HepG2 (cell line): ENCODE measurements at regions not wholly inside any gene's neighbourhood (a gene's known extent, or its start where the extent isn't known, plus 50 kb on each side); places are given as distances from the start of the nearest gene placed in this dataset.

Source experiments
- ATAC-seq: fragments of 200-7000 bp; cut with Tn5 transposase; 3 replicates; pipeline ENCODE4 v1.9.1; 2020; ENCODE audit warnings: mild to moderate bottlenecking, moderate library complexity
- BruUV-seq: library from RNA; stranded (reverse); fragments of 400-500 nt; replicated peaks from 2 replicates; lab custom pipeline; 2021; lab: Mats Ljungman, UMichigan
- CTCF ChIA-PET: fragments of 300-600 bp; formaldehyde crosslinking; extraction: SDS; loops from one replicate; lab custom pipeline; 2021; ENCODE audit warnings: low total read pairs, inconsistent platforms, low intra/inter-chr PET ratio; lab: Yijun Ruan, JAX
- POLR2A ChIA-PET: fragments of 350-600 bp; sonication (Branson Sonifier 250); formaldehyde crosslinking; loops from one replicate; lab custom pipeline; 2020; ENCODE audit warnings: antibody characterized with exemption, inconsistent platforms; lab: Yijun Ruan, JAX
- DNase-seq: peaks from one replicate; pipeline ENCODE4 v3.0.0-alpha.2; 2015; ENCODE audit warnings: low spot score
- FAIRE-seq: peaks from 3 replicates; lab custom pipeline; 2011; peaks lifted over from hg19 to GRCh38; lab: Jason Lieb, UNC
- H2AFZ ChIP-seq: one replicate; pipeline ENCODE4 v1.6.1; 2011; ENCODE audit warnings: low read length, inconsistent platforms
- H3K27ac ChIP-seq: fragments of 300-600 bp; 3 replicates; pipeline ENCODE4 v1.8.0; 2011; ENCODE audit warnings: mixed run types, mild to moderate bottlenecking, mixed read lengths, low read length, inconsistent platforms; ENCODE audit not compliant: insufficient read depth; ENCODE audit errors: extremely low read length
- H3K27me3 ChIP-seq, 2 experiments: fragments of 200-600 bp in 1 of 2; 2 replicates in 1 of 2; 3 replicates in 1 of 2; pipeline versions ENCODE4 v1.6.0 to v1.8.0; 2011; ENCODE audit warnings: low read length in 2 of 2, mild to moderate bottlenecking in 2 of 2, moderate library complexity in 2 of 2, inconsistent platforms in 1 of 2; ENCODE audit not compliant: insufficient read depth in 2 of 2, control insufficient read depth in 1 of 2
- H3K36me3 ChIP-seq, 2 experiments: fragments of 200-600 bp in 1 of 2; replicated peaks in 1 of 2; 2 replicates in 1 of 2; 3 replicates in 1 of 2; pipeline versions ENCODE4 v1.5.1 to v1.8.0; 2011; ENCODE audit warnings: low read length in 2 of 2, inconsistent platforms in 1 of 2; ENCODE audit not compliant: insufficient read depth in 2 of 2, control insufficient read depth in 1 of 2
- H3K4me1 ChIP-seq: 2 replicates; pipeline ENCODE4 v1.5.1; 2012; ENCODE audit warnings: low read length, inconsistent platforms; ENCODE audit not compliant: insufficient read depth
- H3K4me2 ChIP-seq: 2 replicates; pipeline ENCODE4 v1.6.0; 2011; ENCODE audit warnings: low read depth, low read length, inconsistent platforms
- H3K4me3 ChIP-seq, 3 experiments: fragments of 200-600 bp in 1 of 3; sonication (generic), shearing (Covaris generic) in 1 of 3; replicated peaks in 1 of 3; 2 replicates each; pipeline ENCODE4 v1.5.1; 2011 to 2016; ENCODE audit warnings: low read length in 3 of 3, inconsistent platforms in 2 of 3, low read depth in 2 of 3, mild to moderate bottlenecking in 2 of 3, control low read depth in 1 of 3, mixed read lengths in 1 of 3; ENCODE audit not compliant: insufficient read depth in 1 of 3
- H3K79me2 ChIP-seq: one replicate; pipeline ENCODE4 v1.6.1; 2011; ENCODE audit warnings: low read length, inconsistent platforms; ENCODE audit not compliant: insufficient read depth
- H3K9ac ChIP-seq: 2 replicates; pipeline ENCODE4 v1.6.0; 2011; ENCODE audit warnings: mild to moderate bottlenecking, low read depth, low read length, inconsistent platforms; ENCODE audit not compliant: insufficient read depth
- H3K9me3 ChIP-seq: 2 replicates; pipeline ENCODE4 v1.5.1; 2012; ENCODE audit warnings: mild to moderate bottlenecking, low read length
- H4K20me1 ChIP-seq: 2 replicates; pipeline ENCODE4 v1.6.0; 2011; ENCODE audit warnings: inconsistent platforms, mild to moderate bottlenecking, low read length, moderate library complexity; ENCODE audit not compliant: insufficient read depth
- IRF2 ChIP-seq: IDR thresholded peaks from 2 replicates; pipeline ENCODE4 v1.6.1; 2018; ENCODE audit warnings: missing genetic modification reagents, missing compliant biosample characterization
- NR2F2 ChIP-seq: IDR thresholded peaks from 2 replicates; pipeline ENCODE4 v1.6.1; 2012; ENCODE audit warnings: low read depth, inconsistent platforms, borderline replicate concordance
- WIZ ChIP-seq: sonication (generic); formaldehyde crosslinking; IDR thresholded peaks from 2 replicates; pipeline ENCODE4 v1.5.1; 2020; ENCODE audit warnings: mild to moderate bottlenecking, missing genetic modification reagents
- ZBTB2 ChIP-seq: sonication (generic); formaldehyde crosslinking; IDR thresholded peaks from 2 replicates; pipeline ENCODE4 v1.8.0; 2022; ENCODE audit warnings: low read depth, missing genetic modification reagents
- ZBTB46 ChIP-seq: sonication (generic); formaldehyde crosslinking; IDR thresholded peaks from 2 replicates; pipeline ENCODE4 v1.4.0; 2020; ENCODE audit warnings: mild to moderate bottlenecking, missing genetic modification reagents, borderline replicate concordance
- ZFP36 ChIP-seq: fragments of 150-350 bp; IDR thresholded peaks from 2 replicates; pipeline ENCODE4 v1.6.1; 2018; ENCODE audit warnings: borderline replicate concordance, low read length, low read depth; ENCODE audit not compliant: partially characterized antibody
- ZFP36L2 ChIP-seq: sonication (generic); formaldehyde crosslinking; IDR thresholded peaks from 2 replicates; pipeline ENCODE4 v1.4.0; 2020; ENCODE audit warnings: missing genetic modification reagents
- ZSCAN12 ChIP-seq: sonication (generic); formaldehyde crosslinking; IDR thresholded peaks from 2 replicates; pipeline ENCODE4 v1.9.0; 2021; ENCODE audit warnings: mild to moderate bottlenecking, missing genetic modification reagents
- in situ Hi-C: cut with HindIII; loops from 2 replicates; pipeline ENCODE4 v1.10.0; 2017; ENCODE audit warnings: low pct_unique_long_range_greater_than_20kb; ENCODE audit not compliant: extremely low pct_ligation_motif_present
- intact Hi-C: fragments of 100-400 bp; cut with micrococcal nuclease; formaldehyde crosslinking; loops from one replicate; pipeline ENCODE4 v1.10.0; 2022; ENCODE audit not compliant: unreplicated experiment
- TF ChIP-seq, protein P1 (sequence below): IDR thresholded peaks from 2 replicates; pipeline ENCODE4 v1.6.1; 2012; ENCODE audit warnings: low read length, improper control_type of control experiment

DNA sequence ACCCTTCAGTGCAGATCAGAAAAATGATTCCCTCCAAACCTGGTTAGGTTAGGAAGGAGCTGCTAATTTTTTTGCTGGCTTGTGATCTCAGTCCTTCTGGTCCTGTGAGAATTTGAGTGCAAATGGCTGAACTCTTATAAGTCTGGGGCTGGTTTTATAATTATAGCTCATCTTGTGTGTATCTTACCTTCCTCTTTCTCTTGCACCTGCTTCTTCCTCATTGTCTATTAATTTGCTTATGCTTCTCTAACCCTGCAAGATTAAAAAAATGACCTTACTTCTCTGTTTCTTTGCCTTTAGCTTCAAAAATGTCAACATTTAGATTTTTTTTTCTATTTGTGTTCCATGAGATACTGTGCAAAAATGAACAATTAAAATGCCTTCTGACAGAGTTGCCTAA is 576.2 kb downstream of the DHX35 start:
- DNase-seq (no peak), FAIRE-seq (no peak), ATAC-seq (no peak)
- CTCF ChIA-PET, result no interaction called here
- POLR2A ChIA-PET, result no interaction called here
- in situ Hi-C loops, result no loop called here
- Histone ChIP-seq H4K20me1 (no peaks in the 10 kb centered on the region), H3K36me3 (no peaks in the 10 kb centered on the region), H3K9ac (no peak overlapping the region), H3K4me3 (no peak overlapping the region), H3K4me1 (no peaks in the 10 kb centered on the region), H3K27ac (no peak overlapping the region), H2AFZ (no peak overlapping the region), H3K9me3 (peaks cover 49% of the 10 kb centered on the region), H3K27me3 (no peaks in the 10 kb centered on the region), H3K79me2 (no peaks in the 10 kb centered on the region), H3K4me2 (no peak overlapping the region)
- TF ChIP-seq NR2F2 (no peak), ZFP36L2 (CRISPR knock-in tag) (no peak), IRF2 (CRISPR knock-in tag) (no peak), ZSCAN12 (no peak), ZBTB2 (CRISPR knock-in tag) (no peak), ZFP36 (no peak), WIZ (CRISPR knock-in tag) (no peak), ZBTB46 (CRISPR knock-in tag) (no peak)
- TF ChIP-seq, protein P1, sequence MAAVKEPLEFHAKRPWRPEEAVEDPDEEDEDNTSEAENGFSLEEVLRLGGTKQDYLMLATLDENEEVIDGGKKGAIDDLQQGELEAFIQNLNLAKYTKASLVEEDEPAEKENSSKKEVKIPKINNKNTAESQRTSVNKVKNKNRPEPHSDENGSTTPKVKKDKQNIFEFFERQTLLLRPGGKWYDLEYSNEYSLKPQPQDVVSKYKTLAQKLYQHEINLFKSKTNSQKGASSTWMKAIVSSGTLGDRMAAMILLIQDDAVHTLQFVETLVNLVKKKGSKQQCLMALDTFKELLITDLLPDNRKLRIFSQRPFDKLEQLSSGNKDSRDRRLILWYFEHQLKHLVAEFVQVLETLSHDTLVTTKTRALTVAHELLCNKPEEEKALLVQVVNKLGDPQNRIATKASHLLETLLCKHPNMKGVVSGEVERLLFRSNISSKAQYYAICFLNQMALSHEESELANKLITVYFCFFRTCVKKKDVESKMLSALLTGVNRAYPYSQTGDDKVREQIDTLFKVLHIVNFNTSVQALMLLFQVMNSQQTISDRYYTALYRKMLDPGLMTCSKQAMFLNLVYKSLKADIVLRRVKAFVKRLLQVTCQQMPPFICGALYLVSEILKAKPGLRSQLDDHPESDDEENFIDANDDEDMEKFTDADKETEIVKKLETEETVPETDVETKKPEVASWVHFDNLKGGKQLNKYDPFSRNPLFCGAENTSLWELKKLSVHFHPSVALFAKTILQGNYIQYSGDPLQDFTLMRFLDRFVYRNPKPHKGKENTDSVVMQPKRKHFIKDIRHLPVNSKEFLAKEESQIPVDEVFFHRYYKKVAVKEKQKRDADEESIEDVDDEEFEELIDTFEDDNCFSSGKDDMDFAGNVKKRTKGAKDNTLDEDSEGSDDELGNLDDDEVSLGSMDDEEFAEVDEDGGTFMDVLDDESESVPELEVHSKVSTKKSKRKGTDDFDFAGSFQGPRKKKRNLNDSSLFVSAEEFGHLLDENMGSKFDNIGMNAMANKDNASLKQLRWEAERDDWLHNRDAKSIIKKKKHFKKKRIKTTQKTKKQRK, result no peak
- no TSS peak for BruUV-seq
- intact Hi-C loops, result no loop called here
